IPS DF 6.9 (cell line): ENCODE measurements at regions not wholly inside any gene's neighbourhood (a gene's known extent, or its start where the extent isn't known, plus 50 kb on each side); places are given as distances from the start of the nearest gene placed in this dataset.

Experiments used
- DNase-seq: peaks from one replicate; pipeline ENCODE4 v3.0.0-alpha.2; 2013; ENCODE audit warnings: low read depth, low spot score
- H3K27ac ChIP-seq: one replicate; pipeline ENCODE4 v1.5.1; 2013; ENCODE audit warnings: low read length, control low read depth
- H3K27me3 ChIP-seq: 2 replicates; pipeline ENCODE4 v1.6.1; 2013; ENCODE audit warnings: mild to moderate bottlenecking, low read length; ENCODE audit not compliant: control insufficient read depth, insufficient read depth
- H3K36me3 ChIP-seq: 2 replicates; pipeline ENCODE4 v1.6.1; 2013; ENCODE audit warnings: low read length; ENCODE audit not compliant: control insufficient read depth, insufficient read depth
- H3K4me1 ChIP-seq: 2 replicates; pipeline ENCODE4 v1.6.1; 2013; ENCODE audit warnings: low read length; ENCODE audit not compliant: control insufficient read depth, insufficient read depth
- H3K4me3 ChIP-seq: 2 replicates; pipeline ENCODE4 v1.5.1; 2013; ENCODE audit warnings: mild to moderate bottlenecking, low read length
- H3K9me3 ChIP-seq: 2 replicates; pipeline ENCODE4 v1.6.1; 2013; ENCODE audit warnings: low read length, inconsistent platforms; ENCODE audit not compliant: control insufficient read depth, insufficient read depth
- whole genome bisulfite sequencing: extraction: QIAGEN DNeasy Blood & Tissue Kit; methylation state at CpG from one replicate; pipeline ENCODE4 v1.1.7; 2013; ENCODE audit warnings: mixed read lengths, missing lambda C conversion rate; ENCODE audit not compliant: insufficient read length, insufficient coverage; 5-methylcytosine and 5-hydroxymethylcytosine counted together

- no CpG with 5 or more reads among the region's 8 CpGs for WGBS
- H3K27ac ChIP-seq = no peak overlapping the region
- H3K4me3 ChIP-seq = no peak overlapping the region
- no peaks in the 10 kb centered on the region for H3K27me3 ChIP-seq
- H3K4me1 ChIP-seq = no peaks in the 10 kb centered on the region
- no peaks in the 10 kb centered on the region for H3K9me3 ChIP-seq
- H3K36me3 ChIP-seq = no peaks in the 10 kb centered on the region
- no peak for DNase-seq
Measured at GRCh38 chr1:83761167-83762038, 237.5 kb downstream of the TTLL7 start.

DNA sequence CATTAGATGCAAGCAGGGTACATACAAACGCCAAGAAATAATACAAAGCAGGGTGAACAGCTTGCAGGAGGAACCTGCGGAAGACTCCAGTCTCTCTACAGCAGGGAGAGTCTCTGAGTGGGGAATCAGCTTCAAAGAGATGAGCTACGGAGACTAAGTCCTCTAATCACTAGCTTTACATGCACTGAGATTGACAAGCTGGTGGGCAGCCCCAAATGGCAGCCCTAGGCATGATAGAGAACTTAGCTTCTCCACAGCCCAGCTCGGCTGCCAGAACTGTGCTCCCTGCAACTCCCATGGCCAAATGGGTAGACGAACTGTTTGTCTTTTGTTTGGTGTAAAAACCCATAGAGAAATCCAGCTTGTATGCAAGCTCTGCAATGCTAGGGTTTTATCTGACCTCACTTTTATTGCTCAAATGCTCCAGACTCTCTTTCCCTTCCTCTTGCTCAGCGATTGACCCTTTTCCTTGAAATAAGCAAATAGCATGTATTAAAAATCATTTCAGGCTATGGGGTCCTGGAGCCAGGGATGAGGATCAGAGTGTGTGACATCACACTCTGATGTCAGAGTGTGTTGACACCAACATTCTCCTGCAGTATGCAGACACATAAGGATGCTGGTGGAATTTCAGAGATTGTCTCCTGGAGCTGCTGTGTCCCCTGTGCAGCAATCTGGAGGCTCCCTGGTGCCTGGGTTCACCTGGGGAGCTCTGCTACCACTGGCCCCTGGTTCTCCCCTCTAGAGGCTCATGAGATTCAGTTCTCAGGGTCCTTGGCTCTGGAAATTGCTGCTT, 238.5 kb downstream of the TTLL7 start:
- no peaks in the 10 kb centered on the region for H3K36me3 ChIP-seq
- H3K4me3 ChIP-seq = no peak overlapping the region
- H3K9me3 ChIP-seq = no peaks in the 10 kb centered on the region
- no peak overlapping the region for H3K27ac ChIP-seq
- DNase-seq = no peak
- no CpG with 5 or more reads among the region's 6 CpGs for WGBS
- no peaks in the 10 kb centered on the region for H3K4me1 ChIP-seq
- H3K27me3 ChIP-seq = no peaks in the 10 kb centered on the region

- Histone ChIP-seq H3K9me3 (no peaks in the 10 kb centered on the region), H3K4me1 (no peaks in the 10 kb centered on the region), H3K36me3 (no peaks in the 10 kb centered on the region), H3K27ac (no peak overlapping the region), H3K4me3 (no peak overlapping the region), H3K27me3 (no peaks in the 10 kb centered on the region)
- DNase-seq = no peak
- no CpG with 5 or more reads among the region's 8 CpGs for WGBS
Measured at GRCh38 chr1:83756984-83757717, 241.8 kb downstream of the TTLL7 start.

GRCh38 chr1:83751602-83752001, 247.3 kb downstream of the TTLL7 start:
- WGBS = no CpG with 5 or more reads among the region's 2 CpGs
- H3K9me3 ChIP-seq = no peaks in the 10 kb centered on the region; the same call in 1 of the 2 replicates

GRCh38 chr1:83750201-83750600, 248.7 kb downstream of the TTLL7 start:
- Histone ChIP-seq H3K4me3 (no peak overlapping the region), H3K4me1 (no peaks in the 10 kb centered on the region), H3K27ac (no peak overlapping the region), H3K36me3 (no peaks in the 10 kb centered on the region), H3K9me3 (no peaks in the 10 kb centered on the region; the same call in 1 of the 2 replicates), H3K27me3 (no peaks in the 10 kb centered on the region)
- WGBS = no CpG with 5 or more reads among the region's 1 CpG
- DNase-seq = no peak

More at GRCh38 chr1:83751602-83752001, 247.3 kb downstream of the TTLL7 start:
- no peak overlapping the region for H3K4me3 ChIP-seq
- no peaks in the 10 kb centered on the region for H3K27me3 ChIP-seq
- DNase-seq = no peak
- H3K4me1 ChIP-seq = no peaks in the 10 kb centered on the region
- H3K36me3 ChIP-seq = no peaks in the 10 kb centered on the region
- H3K27ac ChIP-seq = no peak overlapping the region

DNA sequence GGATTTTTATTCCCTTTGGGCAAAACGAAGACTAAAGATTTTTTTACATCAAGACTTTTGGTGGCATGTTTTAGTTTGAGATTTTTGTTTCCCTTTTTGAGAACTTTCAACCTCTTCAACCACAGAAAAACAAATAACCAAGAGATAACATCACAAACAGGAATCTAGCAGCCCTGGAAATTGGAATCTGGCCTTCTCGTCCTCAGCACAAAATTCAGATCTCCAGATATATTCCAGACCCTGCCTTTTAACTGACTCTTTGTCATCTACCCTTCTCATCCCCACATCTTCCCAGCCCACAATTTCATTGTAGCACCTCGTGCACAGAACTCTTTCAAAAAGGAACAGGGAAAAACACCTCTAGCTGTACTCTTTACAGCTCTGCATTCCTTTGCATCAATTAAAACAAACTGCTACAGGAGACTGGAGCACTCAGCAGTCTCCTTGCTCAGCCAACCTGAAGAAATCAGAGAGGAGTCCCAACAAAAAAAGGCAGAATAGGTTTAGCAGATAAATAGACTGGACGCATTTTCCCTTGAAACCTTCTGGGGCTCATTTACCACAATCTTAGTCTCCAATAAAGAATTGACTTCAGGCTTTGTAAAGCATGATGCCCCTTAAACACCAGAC, 251.0 kb downstream of the TTLL7 start:
- DNase-seq = no peak
- no peaks in the 10 kb centered on the region for H3K4me1 ChIP-seq
- H3K27ac ChIP-seq = no peak overlapping the region
- no peaks in the 10 kb centered on the region for H3K36me3 ChIP-seq
- WGBS = no CpG with 5 or more reads among the region's 4 CpGs
- no peaks in the 10 kb centered on the region; the same call in 1 of the 2 replicates for H3K9me3 ChIP-seq
- no peak overlapping the region for H3K4me3 ChIP-seq
- H3K27me3 ChIP-seq = no peaks in the 10 kb centered on the region

DNA sequence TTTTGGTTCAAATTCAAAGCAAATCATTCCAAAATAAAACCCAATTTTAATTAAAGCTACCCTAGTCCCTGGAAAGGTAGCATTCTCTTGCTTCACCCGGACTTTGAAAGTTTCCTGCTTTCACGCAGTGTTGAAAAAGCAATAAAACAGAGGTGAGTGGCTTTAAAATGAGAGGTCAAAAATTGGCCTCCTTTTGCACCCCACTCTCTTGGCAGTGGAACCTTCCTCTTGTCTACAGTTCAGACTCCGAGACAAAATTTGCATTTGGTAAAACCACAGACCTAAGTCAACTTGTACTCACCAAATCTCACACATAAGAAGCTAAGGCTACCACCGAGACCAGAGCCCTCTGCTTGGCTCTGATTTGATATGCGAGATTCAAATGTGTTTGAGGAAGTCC, 252.7 kb downstream of the TTLL7 start:
- no peak for DNase-seq
- Histone ChIP-seq H3K4me3 (no peak overlapping the region), H3K9me3 (no peaks in the 10 kb centered on the region; the same call in 1 of the 2 replicates), H3K27ac (no peak overlapping the region), H3K36me3 (no peaks in the 10 kb centered on the region), H3K27me3 (no peaks in the 10 kb centered on the region), H3K4me1 (no peaks in the 10 kb centered on the region)
- WGBS = no CpG with 5 or more reads among the region's 5 CpGs

DNA sequence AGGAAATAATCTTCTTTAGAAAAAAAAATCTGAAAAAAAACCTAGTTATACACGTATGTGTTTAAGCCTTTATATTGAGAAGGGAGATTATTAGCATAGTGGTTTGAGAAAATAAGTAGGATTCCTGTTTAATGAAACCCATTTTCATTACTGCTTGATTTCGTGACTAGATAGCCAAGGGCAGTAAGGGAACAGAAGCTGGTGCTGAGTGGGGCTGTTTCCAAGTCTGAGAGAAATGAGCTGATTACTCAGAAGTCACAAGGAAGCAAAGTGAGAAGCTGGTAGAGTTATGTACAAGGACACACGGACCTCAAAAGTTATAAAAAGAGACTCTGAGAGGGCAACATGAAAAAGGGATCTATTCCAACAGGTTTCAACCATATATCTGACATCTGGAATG, 256.5 kb downstream of the TTLL7 start:
- Histone ChIP-seq H3K27me3 (no peaks in the 10 kb centered on the region), H3K4me1 (no peaks in the 10 kb centered on the region), H3K36me3 (no peaks in the 10 kb centered on the region), H3K9me3 (no peaks in the 10 kb centered on the region), H3K4me3 (no peak overlapping the region), H3K27ac (no peak overlapping the region)
- DNase-seq = no peak
- no CpG with 5 or more reads among the region's 3 CpGs for WGBS

- no peaks in the 10 kb centered on the region for H3K4me1 ChIP-seq
- no peaks in the 10 kb centered on the region for H3K36me3 ChIP-seq
- H3K9me3 ChIP-seq = no peaks in the 10 kb centered on the region
- no peak for DNase-seq
- no peak overlapping the region for H3K4me3 ChIP-seq
- no peak overlapping the region for H3K27ac ChIP-seq
- H3K27me3 ChIP-seq = no peaks in the 10 kb centered on the region
Measured at GRCh38 chr1:83741770-83742169, 257.2 kb downstream of the TTLL7 start.

DNA sequence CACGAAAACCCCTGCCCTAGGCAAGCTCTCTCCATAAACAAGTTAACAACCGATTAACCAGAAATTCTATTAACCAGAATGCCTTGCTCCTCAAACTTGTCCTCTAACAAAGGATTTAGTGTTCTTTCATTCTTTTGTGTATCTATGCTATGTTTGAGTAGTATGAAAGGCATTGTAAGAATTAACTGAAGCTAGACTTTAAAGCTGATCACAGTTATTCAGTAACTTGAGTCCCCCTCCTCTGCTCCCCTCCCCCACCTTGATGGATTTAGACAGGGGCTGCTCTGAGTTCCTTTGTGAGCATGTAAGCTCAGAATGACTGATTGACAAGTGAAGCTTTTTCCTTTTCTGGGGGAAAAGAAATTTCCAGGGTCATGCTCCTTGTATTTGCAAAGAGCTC, 257.6 kb downstream of the TTLL7 start:
- no CpG with 5 or more reads among the region's 2 CpGs for WGBS
- Histone ChIP-seq H3K27ac (no peak overlapping the region), H3K27me3 (no peaks in the 10 kb centered on the region), H3K4me1 (no peaks in the 10 kb centered on the region), H3K4me3 (no peak overlapping the region), H3K36me3 (no peaks in the 10 kb centered on the region), H3K9me3 (no peaks in the 10 kb centered on the region)
- DNase-seq = no peak
